ENCODE measurements at regions not wholly inside any gene's neighbourhood (a gene's known extent, or its start where the extent isn't known, plus 50 kb on each side); places are given as distances from the start of the nearest gene placed in this dataset.
"Not testable (repeated sequence)": the region's sequence is repeated elsewhere in the genome, so short reads cannot be mapped to it uniquely, and the experiment has no call there.

DNA sequence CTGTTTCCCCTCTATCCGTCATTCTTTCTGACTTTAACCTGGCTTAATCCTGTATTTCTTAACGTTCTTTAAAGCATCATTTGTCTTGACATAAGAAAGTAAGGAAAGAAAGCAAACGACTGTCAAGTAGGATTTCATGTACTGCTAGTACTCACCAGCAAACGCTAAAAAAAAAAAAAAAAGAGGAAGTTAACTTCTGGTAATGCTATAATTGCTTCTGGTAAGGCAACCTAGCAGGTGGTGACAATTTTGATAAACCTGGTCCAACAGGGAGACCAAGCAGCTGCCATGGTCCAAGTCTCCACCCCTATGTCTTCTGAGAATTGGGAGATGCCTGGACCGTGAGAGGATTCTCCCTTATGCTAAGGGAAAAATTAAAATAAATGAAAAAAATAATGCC lies 306.6 kb downstream of the DAD1 start:
- no peak overlapping the region for H3K27ac ChIP-seq
- 31 to 41% (median 33%) methylated on average over 5 of the region's 5 CpGs for WGBS, 5 donors
- H3K4me1 ChIP-seq: no peaks in the 10 kb centered on the region
- intact Hi-C loops (cut with DNase I; ENCODE audit: low total_unique reads): no loop called here
- DNase-seq: no peak
- no peaks in the 10 kb centered on the region for H3K36me3 ChIP-seq
- no peaks in the 10 kb centered on the region for H3K9me3 ChIP-seq
- H3K4me3 ChIP-seq: no peak overlapping the region
- H3K27me3 ChIP-seq: no peaks in the 10 kb centered on the region
- TF ChIP-seq, protein P1, sequence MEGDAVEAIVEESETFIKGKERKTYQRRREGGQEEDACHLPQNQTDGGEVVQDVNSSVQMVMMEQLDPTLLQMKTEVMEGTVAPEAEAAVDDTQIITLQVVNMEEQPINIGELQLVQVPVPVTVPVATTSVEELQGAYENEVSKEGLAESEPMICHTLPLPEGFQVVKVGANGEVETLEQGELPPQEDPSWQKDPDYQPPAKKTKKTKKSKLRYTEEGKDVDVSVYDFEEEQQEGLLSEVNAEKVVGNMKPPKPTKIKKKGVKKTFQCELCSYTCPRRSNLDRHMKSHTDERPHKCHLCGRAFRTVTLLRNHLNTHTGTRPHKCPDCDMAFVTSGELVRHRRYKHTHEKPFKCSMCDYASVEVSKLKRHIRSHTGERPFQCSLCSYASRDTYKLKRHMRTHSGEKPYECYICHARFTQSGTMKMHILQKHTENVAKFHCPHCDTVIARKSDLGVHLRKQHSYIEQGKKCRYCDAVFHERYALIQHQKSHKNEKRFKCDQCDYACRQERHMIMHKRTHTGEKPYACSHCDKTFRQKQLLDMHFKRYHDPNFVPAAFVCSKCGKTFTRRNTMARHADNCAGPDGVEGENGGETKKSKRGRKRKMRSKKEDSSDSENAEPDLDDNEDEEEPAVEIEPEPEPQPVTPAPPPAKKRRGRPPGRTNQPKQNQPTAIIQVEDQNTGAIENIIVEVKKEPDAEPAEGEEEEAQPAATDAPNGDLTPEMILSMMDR (IDR thresholded peaks at IDR 0.05): no peak
- TF ChIP-seq EP300 (IDR thresholded peaks at IDR 0.05): no peak
- no peak for TF ChIP-seq POLR2AphosphoS5 (IDR thresholded peaks at IDR 0.05)
- TF ChIP-seq POLR2A (IDR thresholded peaks at IDR 0.05): no peak

DNA sequence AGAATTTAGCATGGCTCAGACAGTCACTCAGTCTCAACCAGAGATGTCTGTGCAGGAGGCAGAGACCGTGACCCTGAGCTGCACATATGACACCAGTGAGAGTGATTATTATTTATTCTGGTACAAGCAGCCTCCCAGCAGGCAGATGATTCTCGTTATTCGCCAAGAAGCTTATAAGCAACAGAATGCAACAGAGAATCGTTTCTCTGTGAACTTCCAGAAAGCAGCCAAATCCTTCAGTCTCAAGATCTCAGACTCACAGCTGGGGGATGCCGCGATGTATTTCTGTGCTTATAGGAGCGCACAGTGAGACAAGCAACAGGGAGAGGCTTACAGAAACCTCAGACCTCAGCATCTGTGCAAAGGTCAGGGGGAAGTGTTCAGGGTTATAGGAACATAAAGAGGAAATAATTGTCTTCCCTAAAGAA lies 307.6 kb downstream of the DAD1 start:
- H3K27ac ChIP-seq; intact Hi-C loops (cut with DNase I; ENCODE audit: low total_unique reads); H3K9me3 ChIP-seq; H3K27me3 ChIP-seq; H3K4me1 ChIP-seq; H3K36me3 ChIP-seq; H3K4me3 ChIP-seq: not testable (repeated sequence)
- DNase-seq: peak in 1 of 2 donors; percentile 23
- WGBS, 5 donors: 51 to 73% (median 64%) methylated on average over 7 of the region's 7 CpGs

DNA sequence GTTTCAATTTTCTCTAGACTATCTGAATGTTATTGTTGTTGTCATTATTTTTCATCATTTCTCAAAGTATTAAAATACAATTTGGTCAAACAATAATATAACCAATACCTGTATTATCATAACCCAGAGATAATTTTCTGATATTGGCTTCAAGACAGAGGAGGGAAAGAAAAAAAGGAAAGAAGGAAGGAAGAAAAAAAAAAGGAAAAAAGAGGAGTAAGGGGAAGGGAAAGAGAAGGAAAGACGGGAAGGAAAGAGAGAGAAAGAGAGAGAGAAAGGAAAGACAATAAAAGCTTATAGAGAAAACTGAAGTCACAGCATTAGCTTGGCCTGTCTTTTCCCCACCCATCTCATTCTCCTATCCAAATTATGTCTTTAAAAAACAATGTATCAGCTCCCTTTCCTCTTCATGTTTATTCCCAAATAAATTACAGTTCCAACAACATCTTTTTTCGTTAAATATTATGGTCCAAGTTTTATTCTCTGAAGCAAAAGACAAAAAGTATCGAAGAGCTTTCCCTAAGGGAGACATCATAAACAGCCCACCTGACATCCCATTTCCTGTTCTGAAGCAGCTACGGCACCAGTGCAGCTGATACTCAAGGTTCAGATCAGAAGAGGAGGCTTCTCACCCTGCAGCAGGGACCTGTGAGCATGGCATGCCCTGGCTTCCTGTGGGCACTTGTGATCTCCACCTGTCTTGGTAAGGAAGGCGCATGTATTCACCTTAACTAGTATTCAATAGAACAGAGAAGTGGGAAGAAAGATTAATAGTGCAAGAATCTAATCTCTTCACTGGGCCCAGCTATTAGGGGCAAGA lies 308.3 kb downstream of the DAD1 start:
- WGBS, 5 donors: 69 to 75% (median 71%) methylated on average over 5 of the region's 5 CpGs
- Histone ChIP-seq H3K4me1 (no peaks in the 10 kb centered on the region), H3K36me3 (no peaks in the 10 kb centered on the region), H3K27me3 (peaks cover 0 to 5% (median 0%) of the 10 kb centered on the region in 3 donors), H3K4me3 (no peak overlapping the region), H3K9me3 (no peaks in the 10 kb centered on the region), H3K27ac (no peak overlapping the region)
- no peak for DNase-seq
- TF ChIP-seq POLR2A (IDR thresholded peaks at IDR 0.05) (no peak), POLR2AphosphoS5 (IDR thresholded peaks at IDR 0.05) (no peak), EP300 (IDR thresholded peaks at IDR 0.05) (no peak)
- TF ChIP-seq, protein P1 (IDR thresholded peaks at IDR 0.05): no peak
- intact Hi-C loops (cut with DNase I; ENCODE audit: low total_unique reads): no loop called here

DNA sequence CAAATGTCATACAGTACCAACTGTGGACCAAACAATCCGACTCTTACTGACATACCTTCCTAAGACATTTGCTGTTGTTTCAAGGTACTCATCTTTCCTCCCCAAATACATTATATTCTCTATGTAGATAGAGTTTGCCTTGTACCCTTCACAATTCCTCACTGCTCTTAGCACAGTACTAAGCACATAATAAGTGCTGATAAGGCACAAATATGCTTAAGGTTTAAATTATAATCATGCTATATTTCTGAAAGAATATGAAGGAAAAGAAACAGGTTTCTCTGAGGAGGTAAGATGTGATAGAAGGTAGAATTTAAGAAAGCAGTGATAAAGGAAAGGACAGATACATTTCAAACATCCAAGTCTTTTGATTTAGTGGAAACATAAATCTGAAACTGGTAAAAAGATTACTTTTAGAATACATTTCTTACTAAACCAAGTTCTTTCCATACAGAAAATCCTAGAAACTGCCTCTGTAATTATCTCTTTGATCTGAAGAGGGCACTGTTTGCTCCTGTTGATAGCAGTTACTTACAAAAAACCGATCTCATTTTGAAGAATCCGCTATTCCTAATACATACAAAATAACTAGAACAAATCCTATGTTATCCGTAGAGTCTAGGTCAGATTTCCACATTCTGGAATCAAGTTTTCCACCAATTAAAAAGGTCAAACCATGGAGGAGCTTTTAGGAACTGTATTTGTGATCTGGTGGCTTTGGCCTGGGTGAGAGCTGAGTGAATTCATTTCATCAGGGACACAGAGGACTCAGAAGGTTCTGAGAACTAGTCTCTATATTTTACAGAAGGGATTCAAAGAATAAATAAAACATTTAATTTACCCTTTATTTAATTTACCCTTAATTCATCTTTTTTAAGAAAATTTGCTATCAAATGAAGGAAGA lies 311.9 kb downstream of the DAD1 start:
- no peak overlapping the region for H3K4me3 ChIP-seq
- TF ChIP-seq POLR2A (IDR thresholded peaks at IDR 0.05): no peak
- TF ChIP-seq, protein P1 (IDR thresholded peaks at IDR 0.05): peak in 3 of 7 experiments; percentile 22 to 31 (median 28)
- DNase-seq: peak in 1 of 2 donors; percentile 38

More for the DNA sequence above, 311.9 kb downstream of the DAD1 start:
- no peaks in the 10 kb centered on the region for H3K4me1 ChIP-seq
- H3K9me3 ChIP-seq: no peaks in the 10 kb centered on the region
- peaks cover 0 to 5% (median 0%) of the 10 kb centered on the region in 3 donors for H3K27me3 ChIP-seq
- no peak overlapping the region for H3K27ac ChIP-seq
- no peaks in the 10 kb centered on the region for H3K36me3 ChIP-seq
- intact Hi-C loops (cut with DNase I; ENCODE audit: low total_unique reads): no loop called here
- WGBS, 5 donors: 44 to 53% (median 47%) methylated on average over 4 of the region's 4 CpGs
